Breast epithelium (tissue), 4 donors: ENCODE measurements at regions not wholly inside any gene's neighbourhood (a gene's known extent, or its start where the extent isn't known, plus 50 kb on each side); places are given as distances from the start of the nearest gene placed in this dataset.

Source experiments
- DNase-seq, 2 donors: peaks; one replicate each; pipeline ENCODE4 v3.0.0-alpha.2; 2019; ENCODE audit warnings: low spot score in 2 of 2
- H3K27ac ChIP-seq, 2 donors: fragments of 200-600 bp; sonication (generic) in 1 of 2; one replicate each; pipeline ENCODE4 v1.5.1; 2016 to 2019; ENCODE audit warnings: mild to moderate bottlenecking in 1 of 2
- H3K27me3 ChIP-seq, 2 donors: fragments of 200-600 bp; sonication (generic) in 1 of 2; one replicate each; pipeline versions ENCODE4 v1.5.1 to v1.6.0; 2017 to 2019; ENCODE audit warnings: control low read depth in 1 of 2, mild to moderate bottlenecking in 1 of 2
- H3K36me3 ChIP-seq: fragments of 200-600 bp; one replicate; pipeline ENCODE4 v1.5.1; 2019
- H3K4me1 ChIP-seq, 2 donors: fragments of 200-600 bp; sonication (generic); one replicate each; pipeline ENCODE4 v1.5.1; 2016 to 2019; ENCODE audit warnings: control low read depth in 1 of 2
- H3K4me3 ChIP-seq, 3 donors: fragments of 200-600 bp; sonication (generic); 1 replicate in 2 of 3; 2 replicates in 1 of 3; pipeline ENCODE4 v1.5.1; 2016 to 2019; ENCODE audit warnings: mild to moderate bottlenecking in 3 of 3, moderate library complexity in 2 of 3
- H3K9me3 ChIP-seq, 2 donors: fragments of 200-600 bp; sonication (generic) in 1 of 2; one replicate each; pipeline ENCODE4 v1.5.1; 2016 to 2019; ENCODE audit warnings: control low read depth in 1 of 2
- POLR2A ChIP-seq: fragments of 450-650 bp; IDR thresholded peaks from one replicate; pipeline ENCODE4 v1.6.1; 2016; ENCODE audit warnings: antibody characterized with exemption, mild to moderate bottlenecking, moderate library complexity
- POLR2AphosphoS5 ChIP-seq, 3 donors: sonication (generic); formaldehyde crosslinking; IDR thresholded peaks; one replicate each; pipeline ENCODE4 v1.6.1; 2017; ENCODE audit warnings: antibody characterized with exemption in 3 of 3
- intact Hi-C: fragments of 100-400 bp; cut with DNase I; formaldehyde crosslinking; loops from one replicate; pipeline ENCODE4 v1.15.1; 2023; ENCODE audit warnings: low total_unique reads
- TF ChIP-seq, protein P1 (sequence below), 3 donors: fragments of 450-650 bp; IDR thresholded peaks; one replicate each; pipeline ENCODE4 v1.5.1; 2016 to 2017; ENCODE audit warnings: antibody characterized with exemption in 3 of 3, mild to moderate bottlenecking in 3 of 3, moderate library complexity in 3 of 3

- Histone ChIP-seq H3K4me3 (no peak overlapping the region), H3K27me3 (no peaks in the 10 kb centered on the region), H3K4me1 (no peaks in the 10 kb centered on the region), H3K27ac (no peak overlapping the region), H3K36me3 (no peaks in the 10 kb centered on the region), H3K9me3 (peaks cover 0 to 12% of the 10 kb centered on the region in 2 donors)
- DNase-seq, result no peak
- intact Hi-C loops, result no loop called here
- TF ChIP-seq POLR2A, result no peak
- TF ChIP-seq, protein P1, sequence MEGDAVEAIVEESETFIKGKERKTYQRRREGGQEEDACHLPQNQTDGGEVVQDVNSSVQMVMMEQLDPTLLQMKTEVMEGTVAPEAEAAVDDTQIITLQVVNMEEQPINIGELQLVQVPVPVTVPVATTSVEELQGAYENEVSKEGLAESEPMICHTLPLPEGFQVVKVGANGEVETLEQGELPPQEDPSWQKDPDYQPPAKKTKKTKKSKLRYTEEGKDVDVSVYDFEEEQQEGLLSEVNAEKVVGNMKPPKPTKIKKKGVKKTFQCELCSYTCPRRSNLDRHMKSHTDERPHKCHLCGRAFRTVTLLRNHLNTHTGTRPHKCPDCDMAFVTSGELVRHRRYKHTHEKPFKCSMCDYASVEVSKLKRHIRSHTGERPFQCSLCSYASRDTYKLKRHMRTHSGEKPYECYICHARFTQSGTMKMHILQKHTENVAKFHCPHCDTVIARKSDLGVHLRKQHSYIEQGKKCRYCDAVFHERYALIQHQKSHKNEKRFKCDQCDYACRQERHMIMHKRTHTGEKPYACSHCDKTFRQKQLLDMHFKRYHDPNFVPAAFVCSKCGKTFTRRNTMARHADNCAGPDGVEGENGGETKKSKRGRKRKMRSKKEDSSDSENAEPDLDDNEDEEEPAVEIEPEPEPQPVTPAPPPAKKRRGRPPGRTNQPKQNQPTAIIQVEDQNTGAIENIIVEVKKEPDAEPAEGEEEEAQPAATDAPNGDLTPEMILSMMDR (IDR thresholded peaks at IDR 0.05), result no peak
- TF ChIP-seq POLR2AphosphoS5 (IDR thresholded peaks at IDR 0.05), result no peak
Measured at GRCh38 chr6:133017581-133017980, 203.2 kb downstream of the RPS12 start.

DNA sequence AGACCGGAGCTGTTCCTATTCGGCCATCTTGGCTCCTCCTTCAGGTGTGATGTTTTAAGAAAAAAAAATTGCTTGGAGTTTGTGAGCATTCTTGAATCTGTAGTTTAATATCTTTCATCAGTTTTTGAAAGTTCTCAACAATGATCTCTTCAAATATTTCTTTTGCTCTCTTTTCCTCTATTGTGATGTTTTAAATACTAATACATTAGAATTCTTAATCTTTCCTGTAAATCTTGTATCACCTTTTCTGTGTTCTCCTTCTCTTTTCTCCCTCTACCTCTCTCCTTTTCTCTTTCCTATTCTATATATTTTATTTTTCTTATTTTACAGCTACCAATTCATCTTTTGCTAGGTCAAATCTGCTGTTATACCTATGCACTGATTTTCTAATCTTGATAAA is 212.3 kb downstream of the RPS12 start:
- no peaks in the 10 kb centered on the region for H3K36me3 ChIP-seq
- no peak for TF ChIP-seq POLR2AphosphoS5 (IDR thresholded peaks at IDR 0.05)
- TF ChIP-seq POLR2A, result no peak
- TF ChIP-seq, protein P1 (IDR thresholded peaks at IDR 0.05), result no peak
- intact Hi-C loops, result no loop called here
- DNase-seq, result no peak
- no peaks in the 10 kb centered on the region for H3K4me1 ChIP-seq
- H3K27me3 ChIP-seq, result no peaks in the 10 kb centered on the region
- peaks cover 0 to 5% of the 10 kb centered on the region in 2 donors for H3K9me3 ChIP-seq
- no peak overlapping the region for H3K27ac ChIP-seq
- no peak overlapping the region for H3K4me3 ChIP-seq

GRCh38 chr6:133033263-133033662 is 207.9 kb upstream of the EYA4 start:
- Histone ChIP-seq H3K27ac (no peak overlapping the region), H3K27me3 (no peaks in the 10 kb centered on the region), H3K4me3 (no peak overlapping the region), H3K4me1 (no peaks in the 10 kb centered on the region), H3K9me3 (no peaks in the 10 kb centered on the region), H3K36me3 (no peaks in the 10 kb centered on the region)
- TF ChIP-seq POLR2AphosphoS5 (IDR thresholded peaks at IDR 0.05) (no peak), POLR2A (no peak)
- TF ChIP-seq, protein P1 (IDR thresholded peaks at IDR 0.05), result no peak
- intact Hi-C loops, result no loop called here
- no peak for DNase-seq

DNA sequence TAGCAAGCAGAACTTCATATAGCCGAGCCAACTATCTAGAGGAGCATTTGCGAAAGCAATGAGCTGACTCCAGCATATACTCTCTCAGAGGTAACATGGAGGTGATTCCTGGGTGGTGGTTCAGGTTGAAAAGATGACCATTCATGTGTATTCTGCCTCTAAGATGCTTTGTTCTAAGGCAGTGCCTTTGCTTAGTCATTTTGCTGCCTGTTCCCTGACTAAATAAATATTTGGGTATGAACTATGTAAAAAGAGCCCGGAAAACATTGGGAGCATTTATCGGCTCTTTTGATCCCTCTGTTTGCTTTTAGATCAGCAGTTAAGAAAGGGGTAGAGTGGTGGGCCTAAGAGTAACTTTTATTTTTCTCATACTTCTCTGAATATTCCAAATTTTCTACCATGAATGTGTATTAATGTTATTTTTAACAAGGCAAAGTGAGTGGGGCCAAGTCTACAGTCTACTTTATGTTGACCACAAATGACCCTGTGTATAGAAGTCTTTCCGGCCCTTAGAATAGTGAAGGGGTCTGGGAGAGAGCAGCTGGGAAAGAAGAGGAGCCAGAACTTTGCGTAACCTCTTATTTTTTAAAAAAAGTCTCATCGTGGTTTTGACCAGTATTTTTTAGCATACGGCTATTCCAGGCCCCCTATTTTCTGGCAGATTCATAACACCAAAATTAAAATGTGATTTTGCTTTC is 206.5 kb upstream of the EYA4 start:
- Histone ChIP-seq H3K9me3 (no peaks in the 10 kb centered on the region), H3K27ac (no peak overlapping the region), H3K36me3 (no peaks in the 10 kb centered on the region), H3K4me3 (no peak overlapping the region), H3K27me3 (no peaks in the 10 kb centered on the region), H3K4me1 (no peaks in the 10 kb centered on the region)
- DNase-seq, result no peak
- intact Hi-C loops, result no loop called here
- no peak for TF ChIP-seq POLR2A
- TF ChIP-seq POLR2AphosphoS5 (IDR thresholded peaks at IDR 0.05), result no peak
- TF ChIP-seq, protein P1 (IDR thresholded peaks at IDR 0.05), result no peak

DNA sequence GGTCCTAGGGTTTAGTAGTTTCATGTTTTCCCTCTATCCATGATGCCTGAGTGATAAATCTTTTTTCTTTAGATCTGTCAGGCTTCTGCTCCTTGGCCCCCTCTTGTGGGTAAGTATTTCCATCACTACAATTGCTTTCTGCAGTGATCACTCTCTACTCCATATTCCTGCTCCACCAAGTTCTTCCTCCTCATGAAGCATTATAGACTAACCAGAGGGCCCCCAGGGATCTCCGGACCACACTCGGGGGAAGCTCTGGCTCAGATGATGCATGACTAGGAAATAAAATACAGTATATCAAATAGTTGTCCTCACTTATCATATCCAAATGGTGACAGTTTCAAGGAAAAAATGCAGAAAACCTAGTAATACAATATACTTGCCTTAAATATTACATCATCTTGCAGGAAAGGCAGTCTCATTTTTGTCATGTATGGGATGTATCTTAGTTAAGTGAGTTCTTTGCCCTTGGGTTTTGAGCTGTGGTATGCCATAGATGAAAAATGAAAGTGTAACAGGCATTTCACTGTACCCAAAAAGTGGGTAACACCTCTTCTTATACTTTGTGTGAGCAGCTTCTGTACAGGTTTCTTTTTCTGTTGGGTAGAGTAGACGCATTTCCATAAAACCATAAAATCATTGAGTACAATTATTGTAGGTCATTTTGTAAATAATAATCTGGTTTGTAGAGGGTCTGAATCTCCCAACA is 200.9 kb upstream of the EYA4 start:
- intact Hi-C loops, result no loop called here
- Histone ChIP-seq H3K36me3 (no peaks in the 10 kb centered on the region), H3K27me3 (no peaks in the 10 kb centered on the region), H3K4me3 (no peak overlapping the region), H3K4me1 (no peaks in the 10 kb centered on the region), H3K9me3 (no peaks in the 10 kb centered on the region), H3K27ac (no peak overlapping the region)
- TF ChIP-seq POLR2AphosphoS5 (IDR thresholded peaks at IDR 0.05), result no peak
- TF ChIP-seq, protein P1 (IDR thresholded peaks at IDR 0.05), result no peak
- no peak for TF ChIP-seq POLR2A
- DNase-seq, result no peak
